Islet precursor cell (in vitro differentiated cells): ENCODE measurements at regions not wholly inside any gene's neighbourhood (a gene's known extent, or its start where the extent isn't known, plus 50 kb on each side); places are given as distances from the start of the nearest gene placed in this dataset.

Experiments used
- DNase-seq: peaks from one replicate; pipeline ENCODE4 v3.0.0-alpha.2; 2018

GRCh38 chr1:165073185-165074007, 283.1 kb downstream of the LMX1A start:
- DNase-seq: no peak

- no peak for DNase-seq
Measured at GRCh38 chr1:165070675-165071074, 285.8 kb downstream of the LMX1A start.

GRCh38 chr1:165069829-165070228, 286.7 kb downstream of the LMX1A start:
- DNase-seq: no peak

- peak; percentile 78 for DNase-seq
Measured at GRCh38 chr1:165068741-165069140, 287.8 kb downstream of the LMX1A start.

- no peak for DNase-seq
Measured at GRCh38 chr1:165067829-165068228, 288.7 kb downstream of the LMX1A start.

GRCh38 chr1:165063181-165063965, 293.1 kb downstream of the LMX1A start:
- no peak for DNase-seq

- DNase-seq: no peak
Measured at GRCh38 chr1:165062346-165062745, 294.2 kb downstream of the LMX1A start.

- DNase-seq: no peak
Measured at GRCh38 chr1:165060285-165060793, 296.2 kb downstream of the LMX1A start.

- DNase-seq: no peak
Measured at GRCh38 chr1:165057956-165058355, 298.6 kb downstream of the LMX1A start.

- DNase-seq: no peak
Measured at GRCh38 chr1:165056914-165057313, 299.6 kb downstream of the LMX1A start.

GRCh38 chr1:165055581-165055980, 300.9 kb downstream of the LMX1A start:
- DNase-seq: no peak

- no peak for DNase-seq
Measured at GRCh38 chr1:165054627-165055026, 301.9 kb downstream of the LMX1A start.

GRCh38 chr1:165053351-165053750, 303.2 kb downstream of the LMX1A start:
- DNase-seq: no peak

- DNase-seq: no peak
Measured at GRCh38 chr1:165052936-165053335, 303.6 kb downstream of the LMX1A start.

- no peak for DNase-seq
Measured at GRCh38 chr1:165052431-165052830, 304.1 kb downstream of the LMX1A start.

- DNase-seq: no peak
Measured at GRCh38 chr1:165050246-165050645, 306.3 kb downstream of the LMX1A start.

- DNase-seq: no peak
Measured at GRCh38 chr1:165047994-165048393, 308.5 kb downstream of the LMX1A start.

- DNase-seq: no peak
Measured at GRCh38 chr1:165045902-165046301, 310.6 kb downstream of the LMX1A start.

GRCh38 chr1:165040641-165041040, 315.9 kb downstream of the LMX1A start:
- no peak for DNase-seq

- DNase-seq: no peak
Measured at GRCh38 chr1:165039996-165040395, 316.5 kb downstream of the LMX1A start.

- DNase-seq: no peak
Measured at GRCh38 chr1:165036403-165036802, 320.1 kb downstream of the LMX1A start.

- no peak for DNase-seq
Measured at GRCh38 chr1:165034136-165034809, 322.2 kb downstream of the LMX1A start.

GRCh38 chr1:165031001-165031400, 325.5 kb downstream of the LMX1A start:
- DNase-seq: no peak
